Body of pancreas (tissue), 4 donors: ENCODE measurements at regions not wholly inside any gene's neighbourhood (a gene's known extent, or its start where the extent isn't known, plus 50 kb on each side); places are given as distances from the start of the nearest gene placed in this dataset.
A peak's percentile ranks its signal among the peaks of the same experiment; 100 is the strongest.
"Not testable (repeated sequence)": the region's sequence is repeated elsewhere in the genome, so short reads cannot be mapped to it uniquely, and the experiment has no call there.

Experiments
- ATAC-seq: fragments of 150-250 bp; one replicate; pipeline ENCODE4 v1.9.1; 2016
- DNase-seq, 4 donors: peaks; one replicate each; pipeline ENCODE4 v3.0.0-alpha.2; 2019
- H3K27ac ChIP-seq, 4 donors: fragments of 200-600 bp; sonication (generic); 1 replicate in 3 of 4; 2 replicates in 1 of 4; pipeline versions ENCODE4 v1.5.1 to v1.6.1; 2016 to 2019; ENCODE audit warnings: mild to moderate bottlenecking in 1 of 4, mixed read lengths in 1 of 4, moderate library complexity in 1 of 4
- H3K27me3 ChIP-seq, 2 donors: fragments of 200-600 bp; sonication (generic); one replicate each; pipeline ENCODE4 v1.6.0; 2016; ENCODE audit warnings: mild to moderate bottlenecking in 1 of 2
- H3K36me3 ChIP-seq, 2 donors: fragments of 200-600 bp; sonication (generic); replicated peaks in 1 of 2; 2 replicates each; pipeline ENCODE4 v1.5.1; 2016; ENCODE audit warnings: low read depth in 2 of 2; ENCODE audit not compliant: insufficient read depth in 1 of 2
- H3K4me1 ChIP-seq: fragments of 200-600 bp; sonication (generic); one replicate; pipeline ENCODE4 v1.6.0; 2016
- H3K4me3 ChIP-seq, 2 donors: fragments of 200-600 bp; sonication (generic); 1 replicate in 1 of 2; 2 replicates in 1 of 2; pipeline ENCODE4 v1.5.1; 2016 to 2019
- H3K9me3 ChIP-seq, 3 donors: fragments of 200-600 bp; sonication (generic); 1 replicate in 2 of 3; 2 replicates in 1 of 3; pipeline ENCODE4 v1.5.1; 2016
- POLR2A ChIP-seq, 3 donors: fragments of 450-650 bp; IDR thresholded peaks; one replicate each; pipeline ENCODE4 v1.6.1; 2016; ENCODE audit warnings: antibody characterized with exemption in 3 of 3, mild to moderate bottlenecking in 2 of 3
- WGBS, 2 donors: methylation state at CpG; one replicate each; pipeline ENCODE4 v1.1.5; 2017; 5-methylcytosine and 5-hydroxymethylcytosine counted together
- intact Hi-C: fragments of 100-400 bp; cut with DNase I; formaldehyde crosslinking; loops from one replicate; pipeline ENCODE4 v1.15.1; 2023
- TF ChIP-seq, protein P1 (sequence below), 7 experiments: fragments of 450-650 bp in 4 of 7; fragments of 200-600 bp in 3 of 7; sonication (generic) in 3 of 7; IDR thresholded peaks; one replicate each; pipeline ENCODE4 v1.5.1; 2016 to 2019; ENCODE audit warnings: antibody characterized with exemption in 7 of 7

DNA sequence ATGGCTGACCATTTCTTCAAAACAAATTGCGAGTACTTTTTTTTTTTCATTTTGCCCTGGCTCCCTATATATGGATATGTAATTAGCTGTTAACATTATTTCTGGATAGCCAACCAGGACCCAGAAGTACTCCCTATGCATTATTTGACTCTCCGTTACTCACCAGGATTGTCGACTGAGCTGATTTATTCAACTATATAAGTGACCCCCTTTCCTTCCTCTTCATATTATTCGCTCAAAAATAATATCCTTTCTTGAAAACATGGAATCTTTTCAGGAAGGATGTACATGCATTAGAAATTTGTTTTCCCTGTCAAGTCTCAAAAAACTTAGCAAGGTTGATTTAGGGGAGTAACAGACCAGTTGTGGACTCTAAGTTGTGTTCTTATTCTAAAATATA, 114.1 kb upstream of the KLHL4 start:
- intact Hi-C loops: no loop called here
- ATAC-seq: no peak
- Histone ChIP-seq H3K4me3 (no peak overlapping the region), H3K27ac (no peak overlapping the region), H3K36me3 (no peaks in the 10 kb centered on the region), H3K27me3 (no peaks in the 10 kb centered on the region), H3K4me1 (no peaks in the 10 kb centered on the region), H3K9me3 (no peaks in the 10 kb centered on the region)
- DNase-seq: no peak
- TF ChIP-seq, protein P1, sequence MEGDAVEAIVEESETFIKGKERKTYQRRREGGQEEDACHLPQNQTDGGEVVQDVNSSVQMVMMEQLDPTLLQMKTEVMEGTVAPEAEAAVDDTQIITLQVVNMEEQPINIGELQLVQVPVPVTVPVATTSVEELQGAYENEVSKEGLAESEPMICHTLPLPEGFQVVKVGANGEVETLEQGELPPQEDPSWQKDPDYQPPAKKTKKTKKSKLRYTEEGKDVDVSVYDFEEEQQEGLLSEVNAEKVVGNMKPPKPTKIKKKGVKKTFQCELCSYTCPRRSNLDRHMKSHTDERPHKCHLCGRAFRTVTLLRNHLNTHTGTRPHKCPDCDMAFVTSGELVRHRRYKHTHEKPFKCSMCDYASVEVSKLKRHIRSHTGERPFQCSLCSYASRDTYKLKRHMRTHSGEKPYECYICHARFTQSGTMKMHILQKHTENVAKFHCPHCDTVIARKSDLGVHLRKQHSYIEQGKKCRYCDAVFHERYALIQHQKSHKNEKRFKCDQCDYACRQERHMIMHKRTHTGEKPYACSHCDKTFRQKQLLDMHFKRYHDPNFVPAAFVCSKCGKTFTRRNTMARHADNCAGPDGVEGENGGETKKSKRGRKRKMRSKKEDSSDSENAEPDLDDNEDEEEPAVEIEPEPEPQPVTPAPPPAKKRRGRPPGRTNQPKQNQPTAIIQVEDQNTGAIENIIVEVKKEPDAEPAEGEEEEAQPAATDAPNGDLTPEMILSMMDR (IDR thresholded peaks at IDR 0.05): no peak
- TF ChIP-seq POLR2A (IDR thresholded peaks at IDR 0.05): no peak
- 70 to 72% methylated on average over 4 of the region's 4 CpGs for WGBS, 2 donors

DNA sequence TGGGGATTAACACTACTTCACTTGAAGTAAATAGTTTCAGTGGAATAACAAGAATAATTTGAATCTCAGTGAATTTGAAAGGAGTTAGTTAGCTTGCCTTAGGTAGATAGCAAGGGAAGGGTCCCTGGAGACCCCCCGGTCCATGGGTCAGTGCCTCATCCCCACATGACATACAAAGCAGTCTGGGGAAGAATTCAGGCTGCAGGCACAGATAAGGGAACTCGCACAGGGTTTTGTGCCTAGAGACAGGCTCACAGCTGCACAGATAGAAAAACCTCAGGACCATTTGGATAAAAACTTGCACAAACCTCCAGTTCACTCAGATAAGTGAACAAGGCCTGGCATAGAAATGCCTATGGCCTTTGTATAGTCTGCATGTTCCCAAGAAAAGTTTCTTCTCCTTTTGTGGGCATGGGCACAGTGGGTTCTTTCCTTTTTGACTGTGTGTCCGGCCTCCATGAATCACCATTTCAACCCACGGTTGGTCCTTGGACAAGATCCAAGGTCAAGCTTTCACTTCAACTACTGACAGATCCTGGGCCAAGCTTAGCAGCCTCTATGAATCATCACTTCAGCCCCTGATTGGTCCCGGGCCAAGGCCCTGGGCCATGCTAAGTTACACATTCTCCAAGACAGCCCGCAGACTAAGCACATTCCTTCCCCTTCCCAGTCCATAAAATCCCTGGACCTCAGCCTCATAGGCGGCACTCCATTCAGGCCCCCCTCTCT, 108.3 kb upstream of the KLHL4 start:
- no peaks in the 10 kb centered on the region for H3K9me3 ChIP-seq
- no peaks in the 10 kb centered on the region for H3K36me3 ChIP-seq
- no peaks in the 10 kb centered on the region for H3K27me3 ChIP-seq
- TF ChIP-seq POLR2A (IDR thresholded peaks at IDR 0.05): no peak
- TF ChIP-seq, protein P1 (IDR thresholded peaks at IDR 0.05): no peak
- intact Hi-C loops: no loop called here
- H3K4me3 ChIP-seq: no peak overlapping the region
- peak overlapping the region in 3 of 4 donors; percentile 47 to 64 (median 55) for H3K27ac ChIP-seq
- WGBS, 2 donors: 20 to 21% methylated on average over 4 to 6 of the region's 7 CpGs
- DNase-seq: peak; percentile 74 to 94 (median 82)
- H3K4me1 ChIP-seq: peaks cover 5% of the 10 kb centered on the region
- peak; percentile 99 for ATAC-seq

DNA sequence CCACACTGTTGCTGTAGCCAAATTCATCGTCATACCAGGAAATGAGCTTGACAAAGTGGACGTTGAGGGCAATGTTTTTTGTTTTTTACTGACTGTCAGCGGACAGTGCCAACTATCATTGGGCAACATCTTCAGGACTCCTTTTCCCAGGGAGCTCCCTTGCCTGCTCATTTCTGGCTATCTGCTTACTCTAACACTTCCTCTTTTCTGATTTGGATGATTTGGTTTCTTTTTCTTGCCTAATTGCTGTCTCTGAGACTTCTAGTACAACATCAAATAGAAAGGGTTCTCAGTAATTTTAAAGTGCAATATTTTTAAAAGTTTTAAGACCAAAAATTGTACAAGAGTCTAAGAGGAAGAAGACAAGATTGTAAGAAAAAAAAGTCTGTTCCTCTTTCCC, 92.0 kb upstream of the KLHL4 start:
- Histone ChIP-seq H3K27ac (no peak overlapping the region), H3K9me3 (no peaks in the 10 kb centered on the region), H3K4me3 (no peak overlapping the region), H3K36me3 (no peaks in the 10 kb centered on the region), H3K4me1 (no peaks in the 10 kb centered on the region), H3K27me3 (no peaks in the 10 kb centered on the region)
- intact Hi-C loops: no loop called here
- ATAC-seq: no peak
- TF ChIP-seq, protein P1 (IDR thresholded peaks at IDR 0.05): no peak
- TF ChIP-seq POLR2A (IDR thresholded peaks at IDR 0.05): no peak
- 69 to 73% methylated on average over 3 of the region's 3 CpGs for WGBS, 2 donors
- DNase-seq: no peak

DNA sequence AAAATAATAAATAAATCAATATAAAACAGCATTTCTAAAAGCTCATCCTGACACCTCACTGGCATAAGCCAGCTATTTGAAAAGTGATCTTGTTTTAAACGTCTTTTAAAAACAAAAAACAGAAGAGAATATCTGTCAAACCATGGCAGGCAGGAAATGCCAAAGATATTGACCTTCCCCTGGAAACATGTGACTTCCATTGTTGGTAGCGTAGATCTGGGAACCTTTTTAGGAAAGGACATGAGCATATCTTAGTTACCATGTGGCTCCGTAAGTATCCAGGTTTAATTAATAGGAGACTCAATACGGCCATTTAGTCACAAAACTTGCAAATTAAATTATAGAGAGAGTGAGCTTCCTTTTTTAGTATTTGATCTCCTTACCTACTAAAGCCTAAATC, 83.0 kb upstream of the KLHL4 start:
- ATAC-seq: no peak
- WGBS, 2 donors: 40 to 41% methylated on average over 4 of the region's 4 CpGs
- no peak for TF ChIP-seq POLR2A (IDR thresholded peaks at IDR 0.05)
- TF ChIP-seq, protein P1 (IDR thresholded peaks at IDR 0.05): no peak
- no peak for DNase-seq
- no peak overlapping the region for H3K27ac ChIP-seq
- no peaks in the 10 kb centered on the region for H3K4me1 ChIP-seq
- no peaks in the 10 kb centered on the region for H3K36me3 ChIP-seq
- no peak overlapping the region for H3K4me3 ChIP-seq
- intact Hi-C loops: no loop called here
- H3K27me3 ChIP-seq: no peaks in the 10 kb centered on the region
- H3K9me3 ChIP-seq: no peaks in the 10 kb centered on the region

DNA sequence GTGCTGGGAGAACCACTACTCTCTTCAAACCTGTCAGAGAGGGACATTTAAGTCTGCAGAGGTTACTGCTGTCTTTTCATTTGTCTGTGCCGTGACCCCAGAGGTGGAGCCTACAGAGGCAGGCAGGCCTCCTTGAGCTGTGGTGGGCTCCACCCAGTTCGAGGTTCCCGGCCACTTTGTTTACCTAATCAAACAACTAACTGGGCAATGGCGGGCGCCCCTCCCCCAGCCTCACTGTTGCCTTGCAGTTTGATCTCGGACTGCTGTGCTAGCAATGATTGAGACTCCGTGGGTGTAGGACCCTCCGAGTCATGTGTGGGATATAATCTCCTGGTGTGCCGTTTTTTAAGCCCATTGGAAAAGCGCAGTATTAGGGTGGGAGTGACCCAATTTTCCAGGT, 69.0 kb upstream of the KLHL4 start:
- ATAC-seq, H3K27ac ChIP-seq, DNase-seq, intact Hi-C loops, H3K9me3 ChIP-seq, H3K27me3 ChIP-seq, H3K4me1 ChIP-seq, H3K36me3 ChIP-seq, H3K4me3 ChIP-seq: not testable (repeated sequence)
- 53 to 100% methylated on average over 1 to 5 of the region's 10 CpGs for WGBS, 2 donors

DNA sequence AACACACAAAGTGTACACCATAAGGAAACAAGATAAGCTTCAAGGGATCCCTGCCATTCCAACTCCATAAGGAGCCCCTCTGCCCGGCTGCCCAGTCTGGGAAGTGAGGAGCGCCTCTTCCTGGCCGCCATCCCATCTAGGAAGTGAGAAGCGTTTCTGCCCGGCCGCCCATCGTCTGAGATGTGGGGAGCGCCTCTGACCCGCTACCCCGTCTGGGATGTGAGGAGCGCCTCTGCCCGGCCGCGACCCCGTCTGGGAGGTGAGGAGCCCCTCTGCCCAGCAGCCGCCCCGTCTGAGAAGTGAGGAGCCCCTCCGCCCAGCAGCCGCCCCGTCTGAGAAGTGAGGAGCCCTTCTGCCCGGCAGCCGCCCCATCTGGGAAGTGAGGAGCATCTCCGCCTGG, 51.8 kb upstream of the KLHL4 start:
- H3K4me1 ChIP-seq, H3K4me3 ChIP-seq, H3K9me3 ChIP-seq, H3K27me3 ChIP-seq, intact Hi-C loops, H3K27ac ChIP-seq, ATAC-seq, H3K36me3 ChIP-seq, DNase-seq: not testable (repeated sequence)
- 0 to 77% methylated on average over 1 to 5 of the region's 23 CpGs for WGBS, 2 donors
